Keratinocyte (primary cell): ENCODE measurements at regions not wholly inside any gene's neighbourhood (a gene's known extent, or its start where the extent isn't known, plus 50 kb on each side); places are given as distances from the start of the nearest gene placed in this dataset.

ENCODE experiments used
- EZH2 ChIP-seq: IDR thresholded peaks from one replicate; pipeline ENCODE4 v1.6.1; 2012; ENCODE audit warnings: inconsistent platforms, mild to moderate bottlenecking, low read length, moderate library complexity
- TF ChIP-seq, protein P1 (sequence below), 3 experiments: IDR thresholded peaks in 1 of 3; conservative IDR thresholded peaks in 1 of 3; optimal IDR thresholded peaks in 1 of 3; 2 replicates in 2 of 3; 3 replicates in 1 of 3; pipeline versions ENCODE3 to v1.5.1; 2011; ENCODE audit warnings: low read length in 3 of 3, mild to moderate bottlenecking in 3 of 3, moderate library complexity in 2 of 3, control low read depth in 1 of 3, inconsistent platforms in 1 of 3; ENCODE audit not compliant: insufficient read depth in 2 of 3; ENCODE audit errors: extremely low read depth in 1 of 3

DNA sequence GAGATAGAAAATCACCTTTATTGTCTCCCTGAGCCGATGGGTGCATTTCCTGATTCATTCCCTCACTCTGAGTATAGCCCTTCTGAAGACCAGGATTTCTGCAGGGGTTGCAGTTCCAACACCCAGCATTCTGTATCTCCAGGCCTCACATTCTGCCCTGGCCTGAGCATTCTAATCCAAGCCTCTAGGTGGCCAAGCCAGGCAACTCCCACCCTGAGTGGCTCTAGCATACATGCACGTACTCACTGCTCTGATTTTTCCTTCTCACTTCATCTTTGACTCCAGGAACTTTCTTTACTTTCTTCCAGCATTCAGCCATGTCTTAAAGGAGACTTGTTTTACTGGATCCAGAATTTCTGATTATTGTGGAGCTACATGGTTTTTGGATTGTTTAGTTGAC is 100.7 kb upstream of the STK39 start:
- TF ChIP-seq, protein P1, sequence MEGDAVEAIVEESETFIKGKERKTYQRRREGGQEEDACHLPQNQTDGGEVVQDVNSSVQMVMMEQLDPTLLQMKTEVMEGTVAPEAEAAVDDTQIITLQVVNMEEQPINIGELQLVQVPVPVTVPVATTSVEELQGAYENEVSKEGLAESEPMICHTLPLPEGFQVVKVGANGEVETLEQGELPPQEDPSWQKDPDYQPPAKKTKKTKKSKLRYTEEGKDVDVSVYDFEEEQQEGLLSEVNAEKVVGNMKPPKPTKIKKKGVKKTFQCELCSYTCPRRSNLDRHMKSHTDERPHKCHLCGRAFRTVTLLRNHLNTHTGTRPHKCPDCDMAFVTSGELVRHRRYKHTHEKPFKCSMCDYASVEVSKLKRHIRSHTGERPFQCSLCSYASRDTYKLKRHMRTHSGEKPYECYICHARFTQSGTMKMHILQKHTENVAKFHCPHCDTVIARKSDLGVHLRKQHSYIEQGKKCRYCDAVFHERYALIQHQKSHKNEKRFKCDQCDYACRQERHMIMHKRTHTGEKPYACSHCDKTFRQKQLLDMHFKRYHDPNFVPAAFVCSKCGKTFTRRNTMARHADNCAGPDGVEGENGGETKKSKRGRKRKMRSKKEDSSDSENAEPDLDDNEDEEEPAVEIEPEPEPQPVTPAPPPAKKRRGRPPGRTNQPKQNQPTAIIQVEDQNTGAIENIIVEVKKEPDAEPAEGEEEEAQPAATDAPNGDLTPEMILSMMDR (optimal IDR thresholded peaks at IDR 0.05 in 1 of 3, IDR thresholded peaks at IDR 0.05 in 1 of 3, conservative IDR thresholded peaks at IDR 0.05 in 1 of 3; ENCODE audit: extremely low read depth in 1 of 3, insufficient read depth in 2 of 3, low read length in 3 of 3), result peak; percentile 40 to 58 (median 42)
- TF ChIP-seq EZH2, result no peak
